ENCODE measurements at regions not wholly inside any gene's neighbourhood (a gene's known extent, or its start where the extent isn't known, plus 50 kb on each side); places are given as distances from the start of the nearest gene placed in this dataset.

GRCh38 chr1:217182992-217183391 lies 447.9 kb downstream of the GPATCH2 start:
- H3K4me1 ChIP-seq (replicated peaks): no peaks in the 10 kb centered on the region
- no peaks in the 10 kb centered on the region for H3K9me3 ChIP-seq
- 92% methylated on average over 6 of the region's 6 CpGs for WGBS
- no peak overlapping the region for H3K4me3 ChIP-seq
- H3K36me3 ChIP-seq: no peaks in the 10 kb centered on the region
- intact Hi-C loops (cut with DNase I): no loop called here
- H3K27ac ChIP-seq: no peak overlapping the region
- no peak for DNase-seq (ENCODE audit: low spot score)
- TF ChIP-seq POLR2AphosphoS5 (IDR thresholded peaks at IDR 0.05): no peak
- TF ChIP-seq CTCF (IDR thresholded peaks at IDR 0.05): no peak
- TF ChIP-seq POLR2A (IDR thresholded peaks at IDR 0.05): no peak
- H3K27me3 ChIP-seq (replicated peaks; ENCODE audit: insufficient read depth): no peaks in the 10 kb centered on the region

- H3K27me3 ChIP-seq (replicated peaks; ENCODE audit: insufficient read depth): no peaks in the 10 kb centered on the region
- no peak for DNase-seq (ENCODE audit: low spot score)
- H3K4me1 ChIP-seq (replicated peaks): no peaks in the 10 kb centered on the region
- TF ChIP-seq POLR2AphosphoS5 (IDR thresholded peaks at IDR 0.05) (no peak), CTCF (IDR thresholded peaks at IDR 0.05) (no peak), POLR2A (IDR thresholded peaks at IDR 0.05) (no peak)
- H3K4me3 ChIP-seq: no peak overlapping the region
- H3K9me3 ChIP-seq: no peaks in the 10 kb centered on the region
- H3K27ac ChIP-seq: no peak overlapping the region
- intact Hi-C loops (cut with DNase I): no loop called here
- no peaks in the 10 kb centered on the region for H3K36me3 ChIP-seq
These were observed 449.1 kb downstream of the GPATCH2 start for GRCh38 chr1:217181756-217182155.

- DNase-seq (ENCODE audit: low spot score): no peak
- Histone ChIP-seq H3K36me3 (no peaks in the 10 kb centered on the region), H3K4me3 (no peak overlapping the region), H3K27ac (no peak overlapping the region), H3K27me3 (replicated peaks; ENCODE audit: insufficient read depth) (no peaks in the 10 kb centered on the region), H3K9me3 (no peaks in the 10 kb centered on the region), H3K4me1 (replicated peaks) (no peaks in the 10 kb centered on the region)
- WGBS: 48% methylated on average over 3 of the region's 3 CpGs
- TF ChIP-seq POLR2AphosphoS5 (IDR thresholded peaks at IDR 0.05) (no peak), CTCF (IDR thresholded peaks at IDR 0.05) (no peak), POLR2A (IDR thresholded peaks at IDR 0.05) (no peak)
- intact Hi-C loops (cut with DNase I): no loop called here
These were observed 449.6 kb downstream of the GPATCH2 start for GRCh38 chr1:217181176-217181746.

- Histone ChIP-seq H3K4me1 (replicated peaks) (no peaks in the 10 kb centered on the region), H3K4me3 (no peak overlapping the region), H3K36me3 (no peaks in the 10 kb centered on the region), H3K9me3 (no peaks in the 10 kb centered on the region), H3K27ac (no peak overlapping the region), H3K27me3 (replicated peaks; ENCODE audit: insufficient read depth) (no peaks in the 10 kb centered on the region)
- no peak for DNase-seq (ENCODE audit: low spot score)
- WGBS: 75% methylated on average over 4 of the region's 4 CpGs
- TF ChIP-seq POLR2AphosphoS5 (IDR thresholded peaks at IDR 0.05): no peak
- TF ChIP-seq POLR2A (IDR thresholded peaks at IDR 0.05): no peak
- TF ChIP-seq CTCF (IDR thresholded peaks at IDR 0.05): no peak
- intact Hi-C loops (cut with DNase I): no loop called here
These were observed 450.4 kb downstream of the GPATCH2 start for GRCh38 chr1:217180443-217180842.

GRCh38 chr1:217164403-217164802 lies 441.2 kb upstream of the ESRRG start:
- TF ChIP-seq CTCF (IDR thresholded peaks at IDR 0.05) (no peak), POLR2A (IDR thresholded peaks at IDR 0.05) (no peak), POLR2AphosphoS5 (IDR thresholded peaks at IDR 0.05) (no peak)
- no peak overlapping the region for H3K27ac ChIP-seq
- no peak for DNase-seq (ENCODE audit: low spot score)
- intact Hi-C loops (cut with DNase I): no loop called here
- no peaks in the 10 kb centered on the region for H3K4me1 ChIP-seq (replicated peaks)
- H3K9me3 ChIP-seq: no peaks in the 10 kb centered on the region
- WGBS: 85% methylated on average over 4 of the region's 4 CpGs
- H3K36me3 ChIP-seq: no peaks in the 10 kb centered on the region
- no peak overlapping the region for H3K4me3 ChIP-seq
- no peaks in the 10 kb centered on the region for H3K27me3 ChIP-seq (replicated peaks; ENCODE audit: insufficient read depth)

Measured in prostate gland (tissue), 2 donors.